ENCODE measurements at regions not wholly inside any gene's neighbourhood (a gene's known extent, or its start where the extent isn't known, plus 50 kb on each side); places are given as distances from the start of the nearest gene placed in this dataset.

- DNase-seq (ENCODE audit: low read depth in 2 of 2): no peak
Measured at GRCh38 chr6:56407883-56408410, 160.6 kb upstream of the COL21A1 start.

GRCh38 chr6:56406276-56407269 lies 159.2 kb upstream of the COL21A1 start:
- DNase-seq (ENCODE audit: low read depth in 2 of 2): no peak

GRCh38 chr6:56404599-56404998 lies 157.2 kb upstream of the COL21A1 start:
- no peak for DNase-seq (ENCODE audit: low read depth in 2 of 2)

- no peak for DNase-seq (ENCODE audit: low read depth in 2 of 2)
Measured at GRCh38 chr6:56403745-56404144, 156.4 kb upstream of the COL21A1 start.

- DNase-seq (ENCODE audit: low read depth in 2 of 2): no peak
Measured at GRCh38 chr6:56401477-56402070, 154.2 kb upstream of the COL21A1 start.

- DNase-seq (ENCODE audit: low read depth in 2 of 2): no peak
Measured at GRCh38 chr6:56400273-56400672, 152.9 kb upstream of the COL21A1 start.

GRCh38 chr6:56399672-56400263 lies 152.4 kb upstream of the COL21A1 start:
- DNase-seq (ENCODE audit: low read depth in 2 of 2): no peak

GRCh38 chr6:56399250-56399671 lies 151.9 kb upstream of the COL21A1 start:
- DNase-seq (ENCODE audit: low read depth in 2 of 2): no peak

- DNase-seq (ENCODE audit: low read depth in 2 of 2): no peak
Measured at GRCh38 chr6:56396435-56396834, 149.1 kb upstream of the COL21A1 start.

GRCh38 chr6:56393615-56394612 lies 146.5 kb upstream of the COL21A1 start:
- no peak for DNase-seq (ENCODE audit: low read depth in 2 of 2)

GRCh38 chr6:56388415-56388755 lies 141.0 kb upstream of the COL21A1 start:
- DNase-seq (ENCODE audit: low read depth in 2 of 2): no peak

GRCh38 chr6:56387621-56388414 lies 140.4 kb upstream of the COL21A1 start:
- no peak for DNase-seq (ENCODE audit: low read depth in 2 of 2)

- DNase-seq (ENCODE audit: low read depth in 2 of 2): no peak
Measured at GRCh38 chr6:56386717-56387116, 139.3 kb upstream of the COL21A1 start.

- no peak for DNase-seq (ENCODE audit: low read depth in 2 of 2)
Measured at GRCh38 chr6:56385981-56386593, 138.7 kb upstream of the COL21A1 start.

GRCh38 chr6:56383160-56383559 lies 135.8 kb upstream of the COL21A1 start:
- no peak for DNase-seq (ENCODE audit: low read depth in 2 of 2)

- DNase-seq (ENCODE audit: low read depth in 2 of 2): no peak
Measured at GRCh38 chr6:56382416-56382940, 135.1 kb upstream of the COL21A1 start.

GRCh38 chr6:56381801-56382251 lies 134.4 kb upstream of the COL21A1 start:
- no peak for DNase-seq (ENCODE audit: low read depth in 2 of 2)

GRCh38 chr6:56380476-56380875 lies 133.1 kb upstream of the COL21A1 start:
- no peak for DNase-seq (ENCODE audit: low read depth in 2 of 2)

GRCh38 chr6:56378966-56379585 lies 131.7 kb upstream of the COL21A1 start:
- DNase-seq (ENCODE audit: low read depth in 2 of 2): no peak
